HEK293T (cell line): ENCODE measurements at regions not wholly inside any gene's neighbourhood (a gene's known extent, or its start where the extent isn't known, plus 50 kb on each side); places are given as distances from the start of the nearest gene placed in this dataset.

ENCODE experiments used
- BHLHE40 ChIP-seq: fragments of 450-650 bp; IDR thresholded peaks from 2 replicates; pipeline ENCODE4 v1.6.1; 2016; ENCODE audit warnings: mild to moderate bottlenecking, moderate library complexity, borderline replicate concordance
- CTBP1 ChIP-seq: fragments of 450-650 bp; IDR thresholded peaks from 2 replicates; pipeline ENCODE4 v1.6.1; 2016; ENCODE audit warnings: borderline replicate concordance
- FOXA1 ChIP-seq: fragments of 450-650 bp; IDR thresholded peaks from 2 replicates; pipeline ENCODE4 v1.6.1; 2016; ENCODE audit warnings: mild to moderate bottlenecking
- SUZ12 ChIP-seq: fragments of 450-650 bp; IDR thresholded peaks from 2 replicates; pipeline ENCODE4 v1.6.1; 2016; ENCODE audit warnings: mild to moderate bottlenecking
- TARDBP ChIP-seq: fragments of 450-650 bp; IDR thresholded peaks from 2 replicates; pipeline ENCODE4 v1.6.1; 2016

- TF ChIP-seq SUZ12 (no peak), BHLHE40 (no peak), CTBP1 (no peak), FOXA1 (no peak), TARDBP (no peak)
These were observed 399.9 kb upstream of the MARCKS start for GRCh38 chr6:113457198-113457597.
